Islet of Langerhans (tissue), 1 donor: ENCODE measurements at regions not wholly inside any gene's neighbourhood (a gene's known extent, or its start where the extent isn't known, plus 50 kb on each side); places are given as distances from the start of the nearest gene placed in this dataset.

ENCODE experiments used
- FAIRE-seq: peaks from one replicate; lab custom pipeline; 2011; peaks lifted over from hg19 to GRCh38; lab: Jason Lieb, UNC

GRCh38 chr12:90024262-90024661 lies 315.6 kb upstream of the ATP2B1 start:
- FAIRE-seq: no peak

- no peak for FAIRE-seq
Measured at GRCh38 chr12:90023207-90023900, 314.7 kb upstream of the ATP2B1 start.

- no peak for FAIRE-seq
Measured at GRCh38 chr12:90021795-90022440, 313.3 kb upstream of the ATP2B1 start.

GRCh38 chr12:90020881-90021280 lies 312.2 kb upstream of the ATP2B1 start:
- FAIRE-seq: no peak

- FAIRE-seq: no peak
Measured at GRCh38 chr12:90020436-90020835, 311.8 kb upstream of the ATP2B1 start.

- FAIRE-seq: no peak
Measured at GRCh38 chr12:90020014-90020413, 311.4 kb upstream of the ATP2B1 start.

GRCh38 chr12:90017316-90017715 lies 308.7 kb upstream of the ATP2B1 start:
- FAIRE-seq: peak; percentile 5

GRCh38 chr12:90015228-90015627 lies 306.6 kb upstream of the ATP2B1 start:
- FAIRE-seq: no peak

GRCh38 chr12:90013409-90013808 lies 304.8 kb upstream of the ATP2B1 start:
- FAIRE-seq: no peak

- no peak for FAIRE-seq
Measured at GRCh38 chr12:90010089-90010488, 301.5 kb upstream of the ATP2B1 start.

- no peak for FAIRE-seq
Measured at GRCh38 chr12:90008277-90008676, 299.6 kb upstream of the ATP2B1 start.

GRCh38 chr12:90004319-90005074 lies 295.9 kb upstream of the ATP2B1 start:
- FAIRE-seq: no peak

GRCh38 chr12:90003688-90004087 lies 295.1 kb upstream of the ATP2B1 start:
- no peak for FAIRE-seq

GRCh38 chr12:90000721-90001120 lies 292.1 kb upstream of the ATP2B1 start:
- no peak for FAIRE-seq

- no peak for FAIRE-seq
Measured at GRCh38 chr12:89999699-90000505, 291.3 kb upstream of the ATP2B1 start.

- no peak for FAIRE-seq
Measured at GRCh38 chr12:89995870-89996269, 287.2 kb upstream of the ATP2B1 start.

- no peak for FAIRE-seq
Measured at GRCh38 chr12:89994911-89995310, 286.3 kb upstream of the ATP2B1 start.

- no peak for FAIRE-seq
Measured at GRCh38 chr12:89993632-89994031, 285.0 kb upstream of the ATP2B1 start.

- FAIRE-seq: no peak
Measured at GRCh38 chr12:89992668-89993451, 284.2 kb upstream of the ATP2B1 start.

GRCh38 chr12:89991807-89992590 lies 283.4 kb upstream of the ATP2B1 start:
- no peak for FAIRE-seq
